BLaER1 treated with 17β-estradiol and CSF1 and Interleukin-3, amounts not matched to agents 10 nM and 100 nM (cell line): ENCODE measurements at regions not wholly inside any gene's neighbourhood (a gene's known extent, or its start where the extent isn't known, plus 50 kb on each side); places are given as distances from the start of the nearest gene placed in this dataset.

Source experiments
- H3K27ac ChIP-seq, 11 experiments: shearing (Covaris generic); formaldehyde crosslinking; 2 replicates each; pipeline ENCODE4 v1.8.1; 2022
- H3K27me3 ChIP-seq, 11 experiments: shearing (Covaris generic); formaldehyde crosslinking; 2 replicates each; pipeline ENCODE4 v1.8.1; 2022
- H3K36me3 ChIP-seq, 11 experiments: shearing (Covaris generic); formaldehyde crosslinking; 2 replicates each; pipeline ENCODE4 v1.8.1; 2022
- H3K4me1 ChIP-seq, 10 experiments: shearing (Covaris generic); formaldehyde crosslinking; 2 replicates each; pipeline ENCODE4 v1.8.1; 2022
- H3K4me2 ChIP-seq, 11 experiments: shearing (Covaris generic); formaldehyde crosslinking; 2 replicates each; pipeline ENCODE4 v1.8.1; 2022
- H3K4me3 ChIP-seq, 10 experiments: shearing (Covaris generic); formaldehyde crosslinking; 2 replicates each; pipeline ENCODE4 v1.8.1; 2022
- H3K9ac ChIP-seq, 11 experiments: shearing (Covaris generic); formaldehyde crosslinking; 2 replicates each; pipeline ENCODE4 v1.8.1; 2022
- H3K9me3 ChIP-seq, 11 experiments: shearing (Covaris generic); formaldehyde crosslinking; replicated peaks in 1 of 11; 2 replicates each; pipeline ENCODE4 v1.8.1; 2022
- H4K20me1 ChIP-seq, 11 experiments: shearing (Covaris generic); formaldehyde crosslinking; 2 replicates each; pipeline ENCODE4 v1.8.1; 2022
- Cebpa-rat ChIP-seq, 11 experiments: shearing (Covaris generic); IDR thresholded peaks; 2 replicates each; pipeline ENCODE4 v1.8.1; 2022

GRCh38 chr2:203800783-203801182 is 66.8 kb upstream of the CTLA4 start:
- Histone ChIP-seq H3K4me3 (no peak overlapping the region), H3K27ac (0 out of 22 replicates have a peak overlapping the region, but pooled peaks of 1 of the 11 experiments have one; percentile 18), H3K9ac (no peak overlapping the region), H3K36me3 (no peaks in the 10 kb centered on the region), H4K20me1 (no peaks in the 10 kb centered on the region), H3K4me2 (peak overlapping the region; percentile 42 to 80 (median 49); a peak in 13 of 22 replicates), H3K27me3 (peaks cover 0 to 27% (median 7%) of the 10 kb centered on the region in 11 experiments; a peak in 9 of 22 replicates), H3K4me1 (peaks cover 27 to 86% (median 40%) of the 10 kb centered on the region in 10 experiments), H3K9me3 (peaks cover 7 to 21% (median 11%) of the 10 kb centered on the region in 11 experiments; a peak in 17 of 22 replicates)
- no peak for TF ChIP-seq Cebpa-rat (IDR thresholded peaks at IDR 0.05)

DNA sequence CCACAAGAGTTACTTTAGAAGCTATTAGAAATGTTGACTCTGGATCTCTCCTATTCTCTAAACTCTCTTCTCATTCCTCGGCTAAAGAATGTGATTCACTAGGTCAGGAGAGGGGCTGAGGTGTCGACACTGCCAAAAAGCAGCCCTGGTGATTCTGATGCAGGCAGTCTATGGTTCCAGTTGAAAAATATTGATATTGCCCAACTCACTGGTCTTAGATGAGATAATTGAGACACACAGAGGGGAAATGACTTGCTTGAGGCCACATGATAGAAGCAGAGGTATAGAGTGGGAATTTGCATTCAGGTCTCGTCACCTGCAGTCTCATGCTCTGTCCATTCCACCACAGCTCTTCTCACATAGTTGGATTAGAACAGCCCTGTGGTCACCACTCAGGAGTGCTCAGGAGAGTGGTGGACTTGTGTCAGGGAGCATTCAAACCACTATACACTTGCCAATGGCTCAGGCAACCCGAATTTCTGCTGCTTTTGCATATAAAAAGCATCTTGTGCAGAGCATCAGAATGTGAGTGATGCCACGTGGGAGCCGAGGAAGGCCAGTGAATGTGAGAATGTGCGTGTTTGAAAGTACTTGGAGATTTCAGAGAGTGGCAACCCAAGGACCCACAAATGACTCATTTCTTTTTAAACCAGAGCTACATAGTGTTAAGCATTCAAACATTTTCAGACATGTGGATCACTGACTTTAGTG is 65.1 kb upstream of the CTLA4 start:
- no peak overlapping the region for H3K4me3 ChIP-seq
- no peaks in the 10 kb centered on the region for H3K36me3 ChIP-seq
- peaks cover 27 to 85% (median 35%) of the 10 kb centered on the region in 10 experiments for H3K4me1 ChIP-seq
- no peaks in the 10 kb centered on the region for H4K20me1 ChIP-seq
- no peak for TF ChIP-seq Cebpa-rat (IDR thresholded peaks at IDR 0.05)
- peaks cover 0 to 27% (median 7%) of the 10 kb centered on the region in 11 experiments; a peak in 9 of 22 replicates for H3K27me3 ChIP-seq
- H3K4me2 ChIP-seq, result peak overlapping the region in 3 of 11 experiments; percentile 35 to 76 (median 62); a peak in 6 of 22 replicates
- H3K9me3 ChIP-seq, result peaks cover 14 to 29% (median 16%) of the 10 kb centered on the region in 11 experiments; a peak in 17 of 22 replicates
- 0 out of 22 replicates have a peak overlapping the region, but pooled peaks of 1 of the 11 experiments have one; percentile 66 for H3K27ac ChIP-seq
- H3K9ac ChIP-seq, result no peak overlapping the region

DNA sequence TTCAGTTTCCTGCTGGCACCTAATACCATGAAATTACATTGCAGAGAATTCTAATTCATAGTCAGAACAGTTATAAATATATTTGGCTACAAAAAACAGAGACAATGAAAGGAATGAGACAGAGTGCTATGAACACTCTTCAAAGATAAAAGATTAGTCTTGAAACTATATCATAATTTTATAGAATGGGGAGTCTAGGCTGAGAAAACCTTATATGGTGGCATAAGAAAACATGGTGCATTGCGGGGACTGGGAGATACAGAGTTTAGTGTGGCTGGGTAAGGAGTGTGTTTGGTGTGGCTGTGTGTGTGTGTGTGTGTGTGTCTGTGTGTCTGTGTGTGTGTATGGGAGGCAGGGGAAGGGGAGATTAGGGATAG is 64.5 kb upstream of the CTLA4 start:
- H3K4me3 ChIP-seq, result no peak overlapping the region
- no peaks in the 10 kb centered on the region for H3K36me3 ChIP-seq
- TF ChIP-seq Cebpa-rat (IDR thresholded peaks at IDR 0.05), result no peak
- peaks cover 27 to 85% (median 35%) of the 10 kb centered on the region in 10 experiments for H3K4me1 ChIP-seq
- peak overlapping the region in 4 of 11 experiments; percentile 35 to 76 (median 58); a peak in 6 of 22 replicates for H3K4me2 ChIP-seq
- peaks cover 14 to 29% (median 16%) of the 10 kb centered on the region in 11 experiments; a peak in 17 of 22 replicates for H3K9me3 ChIP-seq
- H3K27ac ChIP-seq, result peak overlapping the region in 1 of 11 experiments; percentile 66; a peak in 1 of 22 replicates
- H3K9ac ChIP-seq, result no peak overlapping the region
- peaks cover 0 to 27% (median 7%) of the 10 kb centered on the region in 11 experiments; a peak in 9 of 22 replicates for H3K27me3 ChIP-seq
- no peaks in the 10 kb centered on the region for H4K20me1 ChIP-seq

DNA sequence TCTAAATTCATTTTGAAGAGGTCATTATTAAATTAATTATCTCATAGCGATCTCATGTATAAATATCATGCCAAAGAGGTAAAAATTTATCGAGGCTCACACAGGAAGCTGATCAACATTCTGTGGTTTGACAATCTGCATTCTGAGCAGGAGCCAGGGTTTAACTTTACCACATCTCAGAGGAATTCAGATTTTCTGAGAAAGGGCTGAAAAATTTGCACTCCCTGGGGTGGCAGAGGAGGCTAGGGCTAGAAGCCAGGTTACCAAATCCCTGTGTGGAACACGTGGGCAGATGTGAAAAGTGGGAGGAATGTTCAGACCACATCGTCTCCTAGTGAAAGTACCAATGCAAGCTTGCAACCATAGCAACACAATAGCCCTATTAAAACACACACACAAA is 63.5 kb upstream of the CTLA4 start:
- peaks cover 27 to 82% (median 33%) of the 10 kb centered on the region in 10 experiments for H3K4me1 ChIP-seq
- H3K4me3 ChIP-seq, result no peak overlapping the region
- peak overlapping the region; percentile 13 to 76 (median 34); a peak in 21 of 22 replicates for H3K4me2 ChIP-seq
- H3K9ac ChIP-seq, result peak overlapping the region in 1 of 11 experiments; percentile 26; a peak in 2 of 22 replicates
- peak overlapping the region in 2 of 11 experiments; percentile 37 to 66; a peak in 2 of 22 replicates for H3K27ac ChIP-seq
- no peak for TF ChIP-seq Cebpa-rat (IDR thresholded peaks at IDR 0.05)
- peaks cover 0 to 19% (median 6%) of the 10 kb centered on the region in 11 experiments; a peak in 8 of 22 replicates for H3K27me3 ChIP-seq
- H4K20me1 ChIP-seq, result no peaks in the 10 kb centered on the region
- no peaks in the 10 kb centered on the region for H3K36me3 ChIP-seq
- H3K9me3 ChIP-seq, result peaks cover 14 to 29% (median 16%) of the 10 kb centered on the region in 11 experiments; a peak in 17 of 22 replicates

GRCh38 chr2:203804764-203805485 is 62.6 kb upstream of the CTLA4 start:
- Histone ChIP-seq H3K9me3 (peaks cover 14 to 29% (median 16%) of the 10 kb centered on the region in 11 experiments; a peak in 17 of 22 replicates), H3K4me1 (peaks cover 19 to 82% (median 24%) of the 10 kb centered on the region in 10 experiments), H4K20me1 (no peaks in the 10 kb centered on the region), H3K4me3 (no peak overlapping the region), H3K9ac (peak overlapping the region in 1 of 11 experiments; percentile 26; a peak in 1 of 22 replicates), H3K36me3 (no peaks in the 10 kb centered on the region), H3K27me3 (peaks cover 0 to 19% (median 6%) of the 10 kb centered on the region in 11 experiments; a peak in 8 of 22 replicates), H3K27ac (peak overlapping the region in 2 of 11 experiments; percentile 37 to 66; a peak in 3 of 22 replicates), H3K4me2 (peak overlapping the region in 9 of 11 experiments; percentile 13 to 76 (median 35); a peak in 17 of 22 replicates)
- no peak for TF ChIP-seq Cebpa-rat (IDR thresholded peaks at IDR 0.05)

GRCh38 chr2:203805486-203805838 is 62.1 kb upstream of the CTLA4 start:
- H3K4me2 ChIP-seq, result peak overlapping the region in 1 of 11 experiments; percentile 76; a peak in 2 of 22 replicates
- H3K36me3 ChIP-seq, result no peaks in the 10 kb centered on the region
- TF ChIP-seq Cebpa-rat (IDR thresholded peaks at IDR 0.05), result no peak

DNA sequence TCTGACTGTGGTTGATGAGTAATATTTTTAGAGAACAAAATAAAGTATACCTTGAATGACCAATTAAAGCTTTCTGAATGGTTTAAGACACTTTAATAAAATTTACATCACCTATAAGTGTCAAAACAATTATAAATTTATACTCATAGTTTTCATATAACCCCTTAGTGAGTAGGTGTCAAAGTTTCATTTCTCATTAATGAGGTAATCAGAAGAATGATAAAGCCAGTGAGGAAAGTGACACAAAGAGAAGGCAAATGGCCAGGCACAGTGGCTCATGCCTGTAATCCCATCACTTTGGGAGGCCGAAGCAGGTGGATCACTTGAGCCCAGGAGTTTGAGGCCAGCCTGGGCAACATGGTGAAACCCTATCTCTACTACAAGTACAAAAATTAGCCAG is 60.8 kb upstream of the CTLA4 start:
- Histone ChIP-seq H3K27ac (no peak overlapping the region), H3K9ac (no peak overlapping the region), H3K4me3 (no peak overlapping the region), H3K36me3 (no peaks in the 10 kb centered on the region), H3K9me3 (peaks cover 10 to 18% (median 14%) of the 10 kb centered on the region in 11 experiments; a peak in 17 of 22 replicates), H3K4me2 (peak overlapping the region in 3 of 11 experiments; percentile 55 to 60 (median 57); a peak in 6 of 22 replicates), H4K20me1 (no peaks in the 10 kb centered on the region), H3K4me1 (peaks cover 12 to 89% (median 23%) of the 10 kb centered on the region in 10 experiments), H3K27me3 (peaks cover 0 to 12% (median 6%) of the 10 kb centered on the region in 11 experiments; a peak in 7 of 22 replicates)
- TF ChIP-seq Cebpa-rat (IDR thresholded peaks at IDR 0.05), result no peak

More at GRCh38 chr2:203805486-203805838, 62.1 kb upstream of the CTLA4 start:
- Histone ChIP-seq H3K9ac (no peak overlapping the region), H4K20me1 (no peaks in the 10 kb centered on the region), H3K4me3 (no peak overlapping the region), H3K9me3 (peaks cover 14 to 29% (median 16%) of the 10 kb centered on the region in 11 experiments; a peak in 17 of 22 replicates), H3K27me3 (peaks cover 0 to 19% (median 6%) of the 10 kb centered on the region in 11 experiments; a peak in 8 of 22 replicates), H3K27ac (no peak overlapping the region; a peak in 1 of 22 replicates), H3K4me1 (peaks cover 13 to 82% (median 19%) of the 10 kb centered on the region in 10 experiments)

DNA sequence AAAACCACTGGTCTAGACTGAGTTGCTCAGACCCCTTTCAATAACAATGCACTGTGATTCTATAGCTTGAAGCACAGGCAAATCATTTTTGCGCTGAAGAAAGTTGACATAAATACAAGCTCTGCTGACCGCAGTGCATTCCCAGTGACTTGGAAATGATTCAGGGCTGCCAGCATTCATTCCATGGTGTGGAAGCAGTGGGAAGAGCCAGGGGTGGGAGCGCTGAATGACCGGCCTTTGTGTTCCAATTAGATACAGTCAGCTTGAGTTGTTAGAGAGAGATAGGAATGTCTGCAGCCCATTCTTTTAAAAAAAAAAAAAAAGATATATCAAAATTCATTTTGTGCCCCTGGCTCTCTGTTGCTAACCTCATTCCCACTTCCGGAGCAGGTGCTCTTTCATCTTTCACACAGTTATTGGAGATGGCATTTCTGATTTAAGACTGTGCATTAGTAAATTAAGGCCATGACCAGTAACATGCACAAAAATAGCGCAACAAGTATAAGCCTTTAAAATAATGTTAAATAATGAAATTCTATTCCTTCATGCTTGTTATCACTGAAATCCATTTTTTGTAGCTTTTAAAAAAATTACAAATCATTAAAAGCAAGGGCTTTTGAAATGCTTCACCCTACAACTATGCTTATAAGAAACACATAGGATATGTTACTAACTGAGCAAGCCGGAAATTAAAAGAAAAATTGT is 59.4 kb upstream of the CTLA4 start:
- Histone ChIP-seq H4K20me1 (no peaks in the 10 kb centered on the region), H3K4me2 (peak overlapping the region in 7 of 11 experiments; percentile 8 to 60 (median 20); a peak in 10 of 22 replicates), H3K9ac (no peak overlapping the region), H3K36me3 (no peaks in the 10 kb centered on the region), H3K27ac (no peak overlapping the region), H3K4me1 (peaks cover 19 to 92% (median 32%) of the 10 kb centered on the region in 10 experiments), H3K27me3 (peaks cover 0 to 4% (median 0%) of the 10 kb centered on the region in 11 experiments; a peak in 1 of 22 replicates), H3K9me3 (peaks cover 10 to 18% (median 14%) of the 10 kb centered on the region in 11 experiments; a peak in 17 of 22 replicates), H3K4me3 (no peak overlapping the region)
- no peak for TF ChIP-seq Cebpa-rat (IDR thresholded peaks at IDR 0.05)
